Suprapubic skin (tissue), 3 donors: ENCODE measurements at regions not wholly inside any gene's neighbourhood (a gene's known extent, or its start where the extent isn't known, plus 50 kb on each side); places are given as distances from the start of the nearest gene placed in this dataset.

Experiments
- CTCF ChIP-seq, 2 donors: fragments of 200-600 bp in 1 of 2; fragments of 450-650 bp in 1 of 2; sonication (generic) in 1 of 2; IDR thresholded peaks; one replicate each; pipeline ENCODE4 v1.5.1; 2016 to 2019; ENCODE audit warnings: antibody characterized with exemption in 2 of 2, mild to moderate bottlenecking in 1 of 2, moderate library complexity in 1 of 2
- POLR2A ChIP-seq, 2 donors: fragments of 450-650 bp; IDR thresholded peaks; one replicate each; pipeline ENCODE4 v1.6.1; 2017; ENCODE audit warnings: antibody characterized with exemption in 2 of 2, mild to moderate bottlenecking in 2 of 2, moderate library complexity in 2 of 2

DNA sequence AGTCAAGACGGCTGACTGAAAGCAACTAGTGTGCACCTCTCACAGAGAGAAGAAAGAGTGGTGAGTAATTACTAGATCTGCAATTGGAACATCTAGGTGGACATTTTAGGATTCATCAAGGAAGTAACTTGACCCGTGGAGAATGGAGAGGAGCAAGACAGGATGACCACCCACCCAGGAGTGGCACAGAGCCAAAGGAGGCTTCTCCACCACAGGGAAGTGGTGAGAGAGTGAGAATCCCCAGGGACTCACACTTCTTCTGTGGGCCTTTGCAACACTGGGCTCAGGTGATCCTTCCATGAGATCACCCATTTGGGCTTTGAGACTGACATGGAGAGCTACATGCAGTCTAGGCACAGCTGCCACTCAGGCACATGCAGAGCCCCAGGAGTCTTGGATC, 132.8 kb upstream of the GALNT5 start:
- no peak for TF ChIP-seq CTCF (IDR thresholded peaks at IDR 0.05)
- no peak for TF ChIP-seq POLR2A (IDR thresholded peaks at IDR 0.05)
